Activated CD4-positive, alpha-beta T cell treated with anti-CD3 and anti-CD28 coated beads, Interleukin-2, amount 10 ng/mL, durations not matched to agents 7 days and 5 days (primary cell): ENCODE measurements at regions not wholly inside any gene's neighbourhood (a gene's known extent, or its start where the extent isn't known, plus 50 kb on each side); places are given as distances from the start of the nearest gene placed in this dataset.

Experiments
- CTCF ChIA-PET: fragments of 350-600 bp; sonication (Branson Sonifier 250); formaldehyde crosslinking; loops from one replicate; lab custom pipeline; 2021; ENCODE audit warnings: antibody characterized with exemption; lab: Charles Lee
- POLR2A ChIA-PET: fragments of 350-600 bp; sonication (Branson Sonifier 250); formaldehyde crosslinking; loops from one replicate; lab custom pipeline; 2021; ENCODE audit warnings: antibody characterized with exemption; lab: Charles Lee
- DNase-seq: peaks from one replicate; pipeline ENCODE4 v3.0.0-alpha.2; 2020
- H3K27ac Mint-ChIP-seq: one replicate; pipeline ENCODE4 v1.8.0; 2021; ENCODE audit warnings: mild to moderate bottlenecking, moderate library complexity, mixed read lengths
- H3K27me3 Mint-ChIP-seq: one replicate; pipeline ENCODE4 v1.8.0; 2021; ENCODE audit warnings: mixed read lengths
- H3K36me3 Mint-ChIP-seq: one replicate; pipeline ENCODE4 v1.8.0; 2021; ENCODE audit warnings: low read depth, mixed read lengths
- H3K4me1 Mint-ChIP-seq: one replicate; pipeline ENCODE4 v1.8.0; 2021; ENCODE audit warnings: mixed read lengths
- H3K4me3 Mint-ChIP-seq: one replicate; pipeline ENCODE4 v1.8.0; 2021; ENCODE audit warnings: mild to moderate bottlenecking, moderate library complexity, mixed read lengths
- H3K9me3 Mint-ChIP-seq: one replicate; pipeline ENCODE4 v1.8.0; 2021; ENCODE audit warnings: mixed read lengths

- no peak for DNase-seq
- Mint-ChIP-seq H3K36me3 (no peaks in the 10 kb centered on the region), H3K27ac (peak overlapping the region; percentile 34), H3K4me3 (no peak overlapping the region), H3K27me3 (no peaks in the 10 kb centered on the region), H3K4me1 (no peaks in the 10 kb centered on the region), H3K9me3 (no peaks in the 10 kb centered on the region)
- ChIA-PET CTCF (no interaction called here), POLR2A (no interaction called here)
These were observed 69.6 kb upstream of the OLFM1 start for GRCh38 chr9:135017899-135018298.

GRCh38 chr9:135018306-135018915, 69.1 kb upstream of the OLFM1 start:
- CTCF ChIA-PET, result no interaction called here
- Mint-ChIP-seq H3K27ac (peak overlapping the region; percentile 34), H3K9me3 (no peaks in the 10 kb centered on the region), H3K4me3 (no peak overlapping the region), H3K27me3 (no peaks in the 10 kb centered on the region), H3K4me1 (no peaks in the 10 kb centered on the region), H3K36me3 (no peaks in the 10 kb centered on the region)
- no peak for DNase-seq
- POLR2A ChIA-PET, result no interaction called here

GRCh38 chr9:135019224-135019623, 68.2 kb upstream of the OLFM1 start:
- H3K27ac Mint-ChIP-seq, result no peak overlapping the region
- no peak for DNase-seq
- CTCF ChIA-PET, result no interaction called here
- no peaks in the 10 kb centered on the region for H3K36me3 Mint-ChIP-seq
- H3K9me3 Mint-ChIP-seq, result no peaks in the 10 kb centered on the region
- H3K4me1 Mint-ChIP-seq, result no peaks in the 10 kb centered on the region
- H3K4me3 Mint-ChIP-seq, result no peak overlapping the region
- POLR2A ChIA-PET, result no interaction called here
- H3K27me3 Mint-ChIP-seq, result peaks cover 2% of the 10 kb centered on the region

GRCh38 chr9:135020481-135021392, 66.7 kb upstream of the OLFM1 start:
- CTCF ChIA-PET, result no interaction called here
- Mint-ChIP-seq H3K27me3 (peaks cover 2% of the 10 kb centered on the region), H3K4me1 (no peaks in the 10 kb centered on the region), H3K36me3 (no peaks in the 10 kb centered on the region), H3K27ac (no peak overlapping the region), H3K4me3 (no peak overlapping the region), H3K9me3 (no peaks in the 10 kb centered on the region)
- DNase-seq, result no peak
- POLR2A ChIA-PET, result no interaction called here

- Mint-ChIP-seq H3K27ac (no peak overlapping the region), H3K36me3 (no peaks in the 10 kb centered on the region), H3K9me3 (no peaks in the 10 kb centered on the region), H3K4me3 (no peak overlapping the region), H3K27me3 (peaks cover 2% of the 10 kb centered on the region), H3K4me1 (no peaks in the 10 kb centered on the region)
- ChIA-PET CTCF (no interaction called here), POLR2A (no interaction called here)
- DNase-seq, result no peak
These were observed 66.1 kb upstream of the OLFM1 start for GRCh38 chr9:135021393-135021789.

- H3K4me3 Mint-ChIP-seq, result no peak overlapping the region
- H3K27me3 Mint-ChIP-seq, result peaks cover 2% of the 10 kb centered on the region
- no peaks in the 10 kb centered on the region for H3K9me3 Mint-ChIP-seq
- ChIA-PET CTCF (no interaction called here), POLR2A (no interaction called here)
- H3K36me3 Mint-ChIP-seq, result no peaks in the 10 kb centered on the region
- no peaks in the 10 kb centered on the region for H3K4me1 Mint-ChIP-seq
- no peak overlapping the region for H3K27ac Mint-ChIP-seq
- DNase-seq, result no peak
These were observed 65.1 kb upstream of the OLFM1 start for GRCh38 chr9:135022191-135022870.

- DNase-seq, result no peak
- ChIA-PET POLR2A (no interaction called here), CTCF (no interaction called here)
- Mint-ChIP-seq H3K4me1 (no peaks in the 10 kb centered on the region), H3K27me3 (peaks cover 2% of the 10 kb centered on the region), H3K9me3 (no peaks in the 10 kb centered on the region), H3K27ac (no peak overlapping the region), H3K36me3 (no peaks in the 10 kb centered on the region), H3K4me3 (no peak overlapping the region)
These were observed 64.2 kb upstream of the OLFM1 start for GRCh38 chr9:135023088-135023785.

GRCh38 chr9:135023786-135024405, 63.6 kb upstream of the OLFM1 start:
- ChIA-PET POLR2A (no interaction called here), CTCF (no interaction called here)
- DNase-seq, result no peak
- H3K4me3 Mint-ChIP-seq, result no peak overlapping the region
- H3K9me3 Mint-ChIP-seq, result no peaks in the 10 kb centered on the region
- H3K4me1 Mint-ChIP-seq, result no peaks in the 10 kb centered on the region
- no peaks in the 10 kb centered on the region for H3K36me3 Mint-ChIP-seq
- H3K27ac Mint-ChIP-seq, result no peak overlapping the region
- peaks cover 2% of the 10 kb centered on the region for H3K27me3 Mint-ChIP-seq

- Mint-ChIP-seq H3K4me1 (no peaks in the 10 kb centered on the region), H3K27me3 (no peaks in the 10 kb centered on the region), H3K27ac (no peak overlapping the region), H3K4me3 (no peak overlapping the region), H3K36me3 (no peaks in the 10 kb centered on the region), H3K9me3 (no peaks in the 10 kb centered on the region)
- DNase-seq, result no peak
- ChIA-PET POLR2A (no interaction called here), CTCF (interaction anchor here (0.6 kb wide), 1 partner anchor 407 kb away, joined by 3 read pairs; no protein-coding TSS in a partner anchor)
These were observed 58.0 kb upstream of the OLFM1 start for GRCh38 chr9:135029463-135029862.

- CTCF ChIA-PET, result interaction anchor here (0.6 kb wide), 1 partner anchor 407 kb away, joined by 3 read pairs; no protein-coding TSS in a partner anchor
- no peak for DNase-seq
- Mint-ChIP-seq H3K27me3 (no peaks in the 10 kb centered on the region), H3K4me1 (no peaks in the 10 kb centered on the region), H3K4me3 (no peak overlapping the region), H3K27ac (no peak overlapping the region), H3K9me3 (no peaks in the 10 kb centered on the region), H3K36me3 (no peaks in the 10 kb centered on the region)
- POLR2A ChIA-PET, result no interaction called here
These were observed 57.5 kb upstream of the OLFM1 start for GRCh38 chr9:135029871-135030565.

GRCh38 chr9:135030566-135031226, 56.8 kb upstream of the OLFM1 start:
- DNase-seq, result no peak

More at GRCh38 chr9:135030566-135031226, 56.8 kb upstream of the OLFM1 start:
- H3K4me3 Mint-ChIP-seq, result no peak overlapping the region
- H3K36me3 Mint-ChIP-seq, result no peaks in the 10 kb centered on the region
- ChIA-PET POLR2A (no interaction called here), CTCF (no interaction called here)
- no peaks in the 10 kb centered on the region for H3K4me1 Mint-ChIP-seq
- no peaks in the 10 kb centered on the region for H3K27me3 Mint-ChIP-seq
- H3K27ac Mint-ChIP-seq, result no peak overlapping the region
- H3K9me3 Mint-ChIP-seq, result no peaks in the 10 kb centered on the region
